IMR-90 (cell line): ENCODE measurements at regions not wholly inside any gene's neighbourhood (a gene's known extent, or its start where the extent isn't known, plus 50 kb on each side); places are given as distances from the start of the nearest gene placed in this dataset.

Source experiments
- ATAC-seq: fragments of 200-7000 bp; cut with Tn5 transposase; 2 replicates; pipeline ENCODE4 v1.9.1; 2020; ENCODE audit warnings: low read depth, mild to moderate bottlenecking, moderate library complexity
- BruUV-seq: library from RNA; stranded (reverse); fragments of 400-500 nt; replicated peaks from 2 replicates; lab custom pipeline; 2021; lab: Mats Ljungman, UMichigan
- CTCF ChIA-PET: fragments of 300-600 bp; formaldehyde crosslinking; extraction: SDS; loops from one replicate; lab custom pipeline; 2021; ENCODE audit warnings: antibody characterized with exemption; lab: Yijun Ruan, JAX
- POLR2A ChIA-PET: fragments of 300-600 bp; sonication (Branson Sonifier 250); formaldehyde crosslinking; loops from one replicate; lab custom pipeline; 2022; ENCODE audit warnings: antibody characterized with exemption; ENCODE audit not compliant: unreplicated experiment; lab: Charles Lee
- DNase-seq: peaks from one replicate; pipeline ENCODE4 v3.0.0; 2013
- H2AFZ ChIP-seq: replicated peaks from 2 replicates; pipeline ENCODE3; 2013; ENCODE audit warnings: low read length, mild to moderate bottlenecking; ENCODE audit not compliant: poor library complexity
- H2AK5ac ChIP-seq: 2 replicates; pipeline ENCODE4 v1.6.1; 2013; ENCODE audit warnings: low read depth, low read length, inconsistent platforms
- H2AK9ac ChIP-seq: replicated peaks from 2 replicates; pipeline ENCODE3; 2013; ENCODE audit warnings: mild to moderate bottlenecking, low read depth, low read length, moderate library complexity; ENCODE audit not compliant: poor library complexity
- H2BK120ac ChIP-seq: 2 replicates; pipeline ENCODE4 v1.6.1; 2013; ENCODE audit warnings: low read depth, low read length, inconsistent platforms
- H2BK15ac ChIP-seq: 3 replicates; pipeline ENCODE4 v1.6.1; 2013; ENCODE audit warnings: low read depth, low read length, inconsistent platforms
- H2BK20ac ChIP-seq: 2 replicates; pipeline ENCODE4 v1.6.1; 2013; ENCODE audit warnings: low read depth, mild to moderate bottlenecking, inconsistent platforms, low read length, moderate library complexity
- H2BK5ac ChIP-seq: 2 replicates; pipeline ENCODE4 v1.6.1; 2013; ENCODE audit warnings: mild to moderate bottlenecking, low read depth, low read length, inconsistent platforms; ENCODE audit not compliant: poor library complexity, severe bottlenecking
- H3K14ac ChIP-seq: replicated peaks from 2 replicates; pipeline ENCODE4 v1.6.1; 2013; ENCODE audit warnings: low read depth, low read length, inconsistent platforms
- H3K18ac ChIP-seq: 2 replicates; pipeline ENCODE4 v1.6.1; 2013; ENCODE audit warnings: low read depth, low read length, control low read depth
- H3K23ac ChIP-seq: 2 replicates; pipeline ENCODE4 v1.6.1; 2013; ENCODE audit warnings: low read depth, low read length, inconsistent platforms
- H3K27ac ChIP-seq: 2 replicates; pipeline ENCODE4 v1.5.1; 2013; ENCODE audit warnings: mild to moderate bottlenecking, control low read depth, low read length; ENCODE audit not compliant: insufficient read depth
- H3K27me3 ChIP-seq: 2 replicates; pipeline ENCODE4 v1.6.1; 2013; ENCODE audit warnings: low read length; ENCODE audit not compliant: control insufficient read depth, insufficient read depth
- H3K36me3 ChIP-seq: 2 replicates; pipeline ENCODE4 v1.6.1; 2013; ENCODE audit warnings: low read length, mixed read lengths; ENCODE audit not compliant: control insufficient read depth, insufficient read depth
- H3K4ac ChIP-seq: 2 replicates; pipeline ENCODE4 v1.6.1; 2013; ENCODE audit warnings: low read depth, low read length, inconsistent platforms
- H3K4me1 ChIP-seq: 2 replicates; pipeline ENCODE4 v1.6.1; 2013; ENCODE audit warnings: low read length, mixed read lengths; ENCODE audit not compliant: control insufficient read depth, insufficient read depth
- H3K4me2 ChIP-seq: 2 replicates; pipeline ENCODE4 v1.6.1; 2013; ENCODE audit warnings: low read depth, mild to moderate bottlenecking, control low read depth, low read length, moderate library complexity
- H3K4me3 ChIP-seq: 2 replicates; pipeline ENCODE4 v1.5.1; 2013; ENCODE audit warnings: low read depth, mild to moderate bottlenecking, control low read depth, low read length, moderate library complexity; ENCODE audit not compliant: insufficient read depth
- H3K56ac ChIP-seq: 2 replicates; pipeline ENCODE4 v1.6.1; 2013; ENCODE audit warnings: low read length, inconsistent platforms; ENCODE audit not compliant: insufficient read depth; ENCODE audit errors: extremely low read depth
- H3K79me1 ChIP-seq, 2 experiments: 2 replicates each; pipeline ENCODE4 v1.6.1; 2013; ENCODE audit warnings: low read length in 2 of 2, inconsistent platforms in 1 of 2, low read depth in 1 of 2
- H3K9ac ChIP-seq: 2 replicates; pipeline ENCODE4 v1.6.1; 2013; ENCODE audit warnings: low read depth, low read length, control low read depth
- H3K9me1 ChIP-seq: 2 replicates; pipeline ENCODE4 v1.6.1; 2013; ENCODE audit warnings: low read length, inconsistent platforms; ENCODE audit not compliant: insufficient read depth
- H3K9me3 ChIP-seq: 2 replicates; pipeline ENCODE4 v1.6.1; 2013; ENCODE audit warnings: low read length; ENCODE audit not compliant: control insufficient read depth, insufficient read depth
- H4K20me1 ChIP-seq: 2 replicates; pipeline ENCODE4 v1.6.1; 2013; ENCODE audit warnings: low read length, inconsistent platforms; ENCODE audit not compliant: insufficient read depth
- H4K5ac ChIP-seq: 2 replicates; pipeline ENCODE4 v1.6.1; 2013; ENCODE audit warnings: mild to moderate bottlenecking, low read depth, low read length, control low read depth
- H4K8ac ChIP-seq, 2 experiments: 2 replicates each; pipeline ENCODE4 v1.6.1; 2013; ENCODE audit warnings: low read depth in 2 of 2, low read length in 2 of 2, control low read depth in 1 of 2, inconsistent platforms in 1 of 2
- H4K91ac ChIP-seq: 2 replicates; pipeline ENCODE4 v1.6.1; 2013; ENCODE audit warnings: low read depth, low read length, inconsistent platforms; ENCODE audit not compliant: insufficient read depth
- BHLHE40 ChIP-seq: fragments of 150-350 bp; IDR thresholded peaks from 2 replicates; pipeline ENCODE4 v1.6.1; 2016; ENCODE audit warnings: mild to moderate bottlenecking, low read depth, low read length
- CEBPB ChIP-seq: IDR thresholded peaks from 2 replicates; pipeline ENCODE4 v1.6.1; 2012; ENCODE audit warnings: low read depth, low read length, improper control_type of control experiment
- CHD1 ChIP-seq: IDR thresholded peaks from 2 replicates; pipeline ENCODE4 v1.6.1; 2012; ENCODE audit warnings: low read depth, low read length, improper control_type of control experiment
- FOS ChIP-seq: fragments of 150-350 bp; IDR thresholded peaks from 2 replicates; pipeline ENCODE4 v1.6.1; 2016; ENCODE audit warnings: low read depth, low read length
- MAFK ChIP-seq: IDR thresholded peaks from 2 replicates; pipeline ENCODE4 v1.6.1; 2012; ENCODE audit warnings: low read depth, low read length, improper control_type of control experiment
- POLR2A ChIP-seq: IDR thresholded peaks from 2 replicates; pipeline ENCODE4 v1.6.1; 2012; ENCODE audit warnings: mild to moderate bottlenecking, low read depth, low read length
- RAD21 ChIP-seq: IDR thresholded peaks from 2 replicates; pipeline ENCODE4 v1.6.1; 2012; ENCODE audit warnings: low read length, improper control_type of control experiment
- RFX5 ChIP-seq: IDR thresholded peaks from 2 replicates; pipeline ENCODE4 v1.8.0; 2012; ENCODE audit warnings: low read depth, mild to moderate bottlenecking, low read length, moderate library complexity
- SMC3 ChIP-seq: fragments of 150-350 bp; IDR thresholded peaks from 2 replicates; pipeline ENCODE4 v1.6.1; 2016; ENCODE audit warnings: low read depth, mild to moderate bottlenecking, antibody characterized with exemption, low read length, moderate library complexity
- WGBS, 2 experiments: methylation state at CpG; one replicate each; pipeline versions ENCODE4 v1.1.5 to v1.1.7; 2013; ENCODE audit warnings: missing lambda C conversion rate in 2 of 2; ENCODE audit not compliant: insufficient read length in 1 of 2; ENCODE audit errors: extremely low coverage in 2 of 2; 5-methylcytosine and 5-hydroxymethylcytosine counted together
- dilution Hi-C: fragments of 300-500 bp; cut with HindIII; formaldehyde crosslinking; loops from one replicate; pipeline ENCODE4 v1.14.3; 2018; ENCODE audit warnings: low sequenced_read_pairs; ENCODE audit not compliant: unreplicated experiment
- in situ Hi-C: fragments of 300-500 bp; cut with MboI; formaldehyde crosslinking; loops from 3 replicates; pipeline ENCODE4 v1.14.3; 2019; ENCODE audit warnings: low sequenced_read_pairs, inconsistent platforms, mixed read lengths
- intact Hi-C: fragments of 100-400 bp; cut with micrococcal nuclease; formaldehyde crosslinking; loops from 2 replicates; pipeline ENCODE4 v1.10.0; 2022
- TF ChIP-seq, protein P1 (sequence below): conservative IDR thresholded peaks from 2 replicates; pipeline ENCODE4 v1.5.1; 2012; ENCODE audit warnings: mild to moderate bottlenecking, low read depth, low read length, improper control_type of control experiment

DNA sequence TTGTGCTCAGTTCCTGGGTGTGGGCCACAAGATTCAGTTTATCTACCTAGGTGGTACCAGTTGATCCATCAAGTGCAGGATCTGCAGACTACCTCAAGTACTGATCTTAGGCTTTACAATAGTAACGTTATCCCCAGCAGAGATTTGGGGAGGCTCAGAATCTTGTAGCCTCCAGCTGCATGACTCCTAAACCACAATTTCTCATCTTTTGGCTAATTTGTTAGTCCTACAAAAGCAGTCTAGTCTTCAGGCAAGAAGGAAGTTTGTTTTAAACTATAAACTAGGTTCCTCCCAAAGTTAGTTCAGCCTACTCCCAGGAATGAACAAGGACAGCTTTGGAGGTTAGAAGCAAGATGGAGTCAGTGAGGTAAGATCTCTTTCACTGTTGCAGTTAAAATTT, 213.5 kb upstream of the PIEZO2 start:
- H3K9ac ChIP-seq, result no peak overlapping the region
- no peak overlapping the region for H3K4me2 ChIP-seq
- H4K5ac ChIP-seq, result no peak overlapping the region
- no peak overlapping the region for H2BK5ac ChIP-seq
- WGBS, 2 experiments, result no CpG with 5 or more reads among the region's 1 CpG
- H3K9me3 ChIP-seq, result no peaks in the 10 kb centered on the region
- in situ Hi-C loops, result no loop called here
- ChIA-PET POLR2A (no interaction called here), CTCF (no interaction called here)
- no peaks in the 10 kb centered on the region for H3K36me3 ChIP-seq
- H3K4me1 ChIP-seq, result peaks cover 2% of the 10 kb centered on the region
- H3K79me1 ChIP-seq, result no peaks in the 10 kb centered on the region
- no peak overlapping the region for H2AK5ac ChIP-seq
- no peak overlapping the region for H2BK20ac ChIP-seq
- no TSS peak for BruUV-seq
- no peaks in the 10 kb centered on the region for H4K20me1 ChIP-seq
- no peak overlapping the region for H3K56ac ChIP-seq
- no peak overlapping the region for H4K8ac ChIP-seq
- H3K9me1 ChIP-seq, result 0 out of 2 replicates have a peak, but pooled peaks cover 3% of the 10 kb centered on the region
- dilution Hi-C loops, result no loop called here
- H2AFZ ChIP-seq, result peak overlapping the region; percentile 2
- no peak overlapping the region for H3K18ac ChIP-seq
- H3K4ac ChIP-seq, result no peak overlapping the region
- H3K14ac ChIP-seq, result no peak overlapping the region
- H3K27me3 ChIP-seq, result no peaks in the 10 kb centered on the region
- TF ChIP-seq POLR2A, result no peak
- no peak for TF ChIP-seq CHD1
- no peak for TF ChIP-seq RFX5
- TF ChIP-seq FOS, result no peak
- no peak for TF ChIP-seq SMC3
- TF ChIP-seq MAFK, result no peak
- no peak for TF ChIP-seq RAD21
- no peak for TF ChIP-seq BHLHE40
- TF ChIP-seq, protein P1, sequence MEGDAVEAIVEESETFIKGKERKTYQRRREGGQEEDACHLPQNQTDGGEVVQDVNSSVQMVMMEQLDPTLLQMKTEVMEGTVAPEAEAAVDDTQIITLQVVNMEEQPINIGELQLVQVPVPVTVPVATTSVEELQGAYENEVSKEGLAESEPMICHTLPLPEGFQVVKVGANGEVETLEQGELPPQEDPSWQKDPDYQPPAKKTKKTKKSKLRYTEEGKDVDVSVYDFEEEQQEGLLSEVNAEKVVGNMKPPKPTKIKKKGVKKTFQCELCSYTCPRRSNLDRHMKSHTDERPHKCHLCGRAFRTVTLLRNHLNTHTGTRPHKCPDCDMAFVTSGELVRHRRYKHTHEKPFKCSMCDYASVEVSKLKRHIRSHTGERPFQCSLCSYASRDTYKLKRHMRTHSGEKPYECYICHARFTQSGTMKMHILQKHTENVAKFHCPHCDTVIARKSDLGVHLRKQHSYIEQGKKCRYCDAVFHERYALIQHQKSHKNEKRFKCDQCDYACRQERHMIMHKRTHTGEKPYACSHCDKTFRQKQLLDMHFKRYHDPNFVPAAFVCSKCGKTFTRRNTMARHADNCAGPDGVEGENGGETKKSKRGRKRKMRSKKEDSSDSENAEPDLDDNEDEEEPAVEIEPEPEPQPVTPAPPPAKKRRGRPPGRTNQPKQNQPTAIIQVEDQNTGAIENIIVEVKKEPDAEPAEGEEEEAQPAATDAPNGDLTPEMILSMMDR, result no peak
- TF ChIP-seq CEBPB, result no peak
- H2AK9ac ChIP-seq, result no peak overlapping the region
- no peak overlapping the region for H2BK120ac ChIP-seq
- no peak overlapping the region for H4K91ac ChIP-seq
- no peak overlapping the region for H3K4me3 ChIP-seq
- H2BK15ac ChIP-seq, result no peak overlapping the region
- H3K27ac ChIP-seq, result no peak overlapping the region
- H3K23ac ChIP-seq, result no peak overlapping the region
- intact Hi-C loops, result no loop called here
- ATAC-seq, result no peak
- no peak for DNase-seq
